GM21825 (cell line): ENCODE measurements at regions not wholly inside any gene's neighbourhood (a gene's known extent, or its start where the extent isn't known, plus 50 kb on each side); places are given as distances from the start of the nearest gene placed in this dataset.
"Not testable (repeated sequence)": the region's sequence is repeated elsewhere in the genome, so short reads cannot be mapped to it uniquely, and the experiment has no call there.

Source experiments
- ATAC-seq: cut with Tn5 transposase; IDR thresholded peaks from one replicate; pipeline ENCODE4 v1.9.1; 2021; ENCODE audit warnings: mild to moderate bottlenecking, moderate library complexity; ENCODE audit not compliant: unreplicated experiment

DNA sequence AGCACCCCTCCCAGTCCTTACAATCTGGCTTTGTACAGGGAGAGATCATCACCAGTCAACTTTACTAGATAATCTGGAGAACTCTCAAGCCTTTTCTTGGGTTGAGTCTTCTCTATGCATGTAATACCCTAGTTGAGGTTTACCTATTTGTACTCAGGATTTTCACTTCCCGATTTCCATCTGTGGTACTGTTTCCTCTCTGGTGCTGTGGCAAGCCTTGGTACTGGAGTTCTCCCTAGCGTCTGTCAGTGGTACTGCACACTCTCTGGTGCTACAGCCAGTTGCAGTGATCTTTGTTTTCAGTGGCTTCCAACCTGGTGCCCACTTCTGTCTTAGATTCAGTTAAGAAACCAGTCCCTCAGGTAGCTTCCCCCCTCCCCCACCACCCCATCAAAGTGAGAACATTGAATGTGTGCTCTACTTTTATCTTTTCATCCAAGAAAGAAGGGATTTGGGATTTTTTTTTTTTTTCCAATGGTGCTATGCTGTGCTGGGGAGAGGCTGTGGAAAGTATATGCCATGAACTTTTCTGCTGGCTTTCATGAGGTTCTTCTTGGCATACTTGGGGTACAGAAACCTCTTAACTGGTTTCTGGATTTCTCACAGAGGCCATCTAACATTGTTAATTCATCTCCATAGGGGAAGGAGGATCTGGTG lies 69.4 kb upstream of the EVL start:
- peak; percentile 99 for ATAC-seq

- no peak for ATAC-seq
These were observed 68.2 kb upstream of the EVL start for GRCh38 chr14:99996951-99997571.

GRCh38 chr14:100000398-100000797 lies 64.8 kb upstream of the EVL start:
- ATAC-seq = not testable (repeated sequence)

DNA sequence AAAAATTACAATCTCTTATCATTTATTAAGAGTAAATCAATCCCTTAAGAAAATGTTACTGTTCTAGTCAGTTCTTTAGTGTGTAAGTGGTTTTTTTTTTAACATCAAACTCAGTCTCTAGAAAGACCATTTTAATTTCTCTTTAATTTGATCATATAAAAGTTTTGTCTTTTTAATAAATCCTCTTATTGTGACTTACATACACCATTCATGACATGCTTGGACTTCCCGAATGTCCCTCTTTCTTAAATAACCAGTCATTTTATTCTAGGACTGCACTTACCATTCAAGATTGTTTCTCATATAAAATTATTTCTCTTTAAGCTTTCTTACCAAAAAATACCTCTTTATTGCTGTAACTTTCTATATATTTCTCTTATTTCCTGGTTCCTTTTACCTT lies 60.8 kb upstream of the EVL start:
- no peak for ATAC-seq

GRCh38 chr14:100007254-100007653 lies 58.0 kb upstream of the EVL start:
- ATAC-seq = no peak

DNA sequence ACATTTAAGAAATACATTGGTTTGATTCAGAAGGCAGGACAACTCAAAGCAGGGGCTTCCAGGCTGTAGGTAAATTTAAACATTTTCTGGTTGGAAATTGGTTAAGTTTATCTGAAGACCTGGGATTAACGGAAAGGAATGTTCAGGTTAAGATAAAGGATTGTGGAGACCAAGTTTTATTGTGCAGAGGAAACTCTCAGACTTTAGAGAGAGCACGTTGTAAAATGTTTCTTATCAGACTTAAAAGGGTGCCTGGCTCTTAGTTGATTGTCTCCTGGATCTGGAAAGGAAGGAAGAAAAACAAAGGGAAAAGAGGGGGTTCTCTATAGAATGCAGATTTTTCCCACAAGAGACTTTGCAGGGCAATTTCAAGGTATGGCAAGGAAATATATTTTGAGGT lies 55.4 kb upstream of the EVL start:
- ATAC-seq = not testable (repeated sequence)

DNA sequence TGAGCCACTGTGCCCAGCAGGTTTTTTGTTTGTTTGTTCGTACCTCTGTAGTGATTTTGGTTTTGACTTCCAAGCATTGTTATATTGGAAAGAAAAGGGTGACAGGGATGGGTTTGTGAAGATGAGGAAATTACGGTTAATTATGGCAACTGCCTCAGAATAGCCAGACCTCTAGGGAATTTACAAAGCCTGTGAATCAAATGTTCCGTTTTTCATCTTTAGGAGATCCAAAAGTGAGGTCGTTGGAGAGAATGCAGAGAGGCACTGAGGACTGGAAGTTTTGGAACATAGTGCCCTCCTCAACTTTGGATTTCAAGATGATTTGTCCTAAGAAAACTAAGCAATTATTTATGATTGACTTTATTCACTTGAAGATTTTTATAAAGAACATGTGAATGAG lies 54.5 kb upstream of the EVL start:
- no peak for ATAC-seq

GRCh38 chr14:100011628-100012325 lies 53.4 kb upstream of the EVL start:
- ATAC-seq = no peak

- no peak for ATAC-seq
These were observed 52.5 kb upstream of the EVL start for GRCh38 chr14:100012478-100013327.

DNA sequence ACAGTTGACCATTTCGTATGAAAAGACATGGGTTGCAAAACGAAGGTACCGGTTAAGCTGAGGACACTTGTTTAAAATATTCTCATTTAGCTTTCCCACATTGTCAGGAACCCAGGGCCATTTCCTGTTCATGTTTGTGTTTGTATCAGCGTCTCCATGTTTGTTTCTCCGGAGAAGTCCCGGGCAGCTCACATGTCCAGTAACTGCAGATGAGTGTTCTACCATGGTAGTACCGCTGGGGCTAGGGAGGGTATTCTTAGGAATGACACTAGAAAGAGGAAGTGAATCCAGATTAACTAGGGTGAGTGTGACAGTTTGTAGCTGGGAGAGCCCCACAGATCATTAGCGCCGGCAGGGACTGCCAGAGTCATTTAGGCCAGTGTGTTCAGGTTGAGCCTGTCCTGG lies 50.0 kb upstream of the EVL start:
- peak; percentile 85 for ATAC-seq
